SH-SY5Y (cell line): ENCODE measurements at regions not wholly inside any gene's neighbourhood (a gene's known extent, or its start where the extent isn't known, plus 50 kb on each side); places are given as distances from the start of the nearest gene placed in this dataset.

Source experiments
- GATA2 ChIP-seq: IDR thresholded peaks from 2 replicates; pipeline ENCODE4 v1.6.1; 2011; ENCODE audit warnings: mild to moderate bottlenecking, low read depth, low read length
- GATA3 ChIP-seq: IDR thresholded peaks from 2 replicates; pipeline ENCODE4 v1.6.1; 2011; ENCODE audit warnings: low read depth, mild to moderate bottlenecking, low read length, moderate library complexity

GRCh38 chr3:135621184-135621920, 344.2 kb upstream of the PPP2R3A start:
- TF ChIP-seq GATA3 = no peak
- no peak for TF ChIP-seq GATA2
